Astrocyte of the spinal cord (primary cell): ENCODE measurements at regions not wholly inside any gene's neighbourhood (a gene's known extent, or its start where the extent isn't known, plus 50 kb on each side); places are given as distances from the start of the nearest gene placed in this dataset.

ENCODE experiments used
- DNase-seq: peaks from one replicate; pipeline ENCODE4 v3.0.0; 2011; ENCODE audit warnings: low read depth, low spot score
- H3K4me3 ChIP-seq: 2 replicates; pipeline ENCODE4 v1.5.1; 2011; ENCODE audit warnings: low read depth, mild to moderate bottlenecking, low read length, moderate library complexity
- in situ Hi-C: cut with HindIII; loops from 2 replicates; pipeline ENCODE4 v1.10.0; 2017; ENCODE audit warnings: low sequenced_read_pairs
- TF ChIP-seq, protein P1 (sequence below): IDR thresholded peaks from 2 replicates; pipeline ENCODE4 v1.5.1; 2012; ENCODE audit warnings: low read depth, mild to moderate bottlenecking, low read length, inconsistent platforms

DNA sequence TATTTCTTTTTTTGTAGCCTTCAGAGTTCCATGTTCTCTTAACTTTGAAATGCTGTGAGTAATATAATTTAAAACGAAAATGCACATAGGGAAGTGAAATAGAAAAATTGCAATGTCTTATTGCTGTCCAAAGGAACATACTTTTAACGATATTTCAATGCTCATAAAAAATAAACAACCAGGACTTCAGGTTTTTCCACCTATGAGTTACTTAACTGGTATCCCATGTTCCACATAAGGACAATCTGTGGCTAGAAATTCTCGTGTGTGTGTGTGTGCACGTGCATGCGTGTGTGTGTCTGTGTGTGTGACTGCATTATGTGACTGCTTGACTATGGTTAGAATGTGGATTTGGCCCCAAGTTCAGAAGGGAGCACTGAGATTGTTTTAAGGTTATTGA lies 200.8 kb upstream of the ADGRL4 start:
- H3K4me3 ChIP-seq, result no peak overlapping the region
- in situ Hi-C loops, result no loop called here
- TF ChIP-seq, protein P1, sequence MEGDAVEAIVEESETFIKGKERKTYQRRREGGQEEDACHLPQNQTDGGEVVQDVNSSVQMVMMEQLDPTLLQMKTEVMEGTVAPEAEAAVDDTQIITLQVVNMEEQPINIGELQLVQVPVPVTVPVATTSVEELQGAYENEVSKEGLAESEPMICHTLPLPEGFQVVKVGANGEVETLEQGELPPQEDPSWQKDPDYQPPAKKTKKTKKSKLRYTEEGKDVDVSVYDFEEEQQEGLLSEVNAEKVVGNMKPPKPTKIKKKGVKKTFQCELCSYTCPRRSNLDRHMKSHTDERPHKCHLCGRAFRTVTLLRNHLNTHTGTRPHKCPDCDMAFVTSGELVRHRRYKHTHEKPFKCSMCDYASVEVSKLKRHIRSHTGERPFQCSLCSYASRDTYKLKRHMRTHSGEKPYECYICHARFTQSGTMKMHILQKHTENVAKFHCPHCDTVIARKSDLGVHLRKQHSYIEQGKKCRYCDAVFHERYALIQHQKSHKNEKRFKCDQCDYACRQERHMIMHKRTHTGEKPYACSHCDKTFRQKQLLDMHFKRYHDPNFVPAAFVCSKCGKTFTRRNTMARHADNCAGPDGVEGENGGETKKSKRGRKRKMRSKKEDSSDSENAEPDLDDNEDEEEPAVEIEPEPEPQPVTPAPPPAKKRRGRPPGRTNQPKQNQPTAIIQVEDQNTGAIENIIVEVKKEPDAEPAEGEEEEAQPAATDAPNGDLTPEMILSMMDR, result no peak
- DNase-seq, result no peak

DNA sequence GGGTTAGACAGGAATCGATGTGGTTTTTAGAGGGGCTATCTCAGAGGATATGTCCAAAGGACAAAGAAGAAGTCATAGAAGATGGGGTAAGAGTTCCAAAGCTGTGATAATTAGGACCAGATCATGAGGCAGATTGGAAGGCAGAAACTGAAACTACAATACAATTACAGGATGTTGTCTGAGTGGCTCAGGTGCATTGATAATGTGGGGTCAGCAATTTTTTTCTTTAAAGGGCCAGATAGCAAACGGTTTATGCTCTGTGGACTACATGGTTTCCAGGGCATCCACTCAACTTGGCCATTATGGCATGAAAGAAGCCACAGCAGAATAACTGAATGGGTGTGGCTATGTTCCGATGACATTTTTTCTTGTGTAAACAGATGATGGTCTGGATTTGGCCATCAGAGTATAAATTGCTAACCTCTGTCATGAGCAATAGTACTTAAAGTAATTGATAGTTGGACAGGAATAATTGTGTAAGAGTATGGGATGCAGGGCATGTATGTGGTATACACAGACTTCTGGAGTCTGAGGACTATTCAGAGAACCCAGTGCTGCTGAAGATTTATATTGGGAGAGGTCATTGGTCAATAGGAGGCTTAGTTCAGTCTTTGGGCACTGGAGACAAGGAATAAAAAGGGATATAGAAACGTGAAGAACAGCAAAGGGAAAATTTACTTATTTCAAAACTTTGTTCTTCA lies 198.4 kb upstream of the ADGRL4 start:
- DNase-seq, result no peak
- in situ Hi-C loops, result no loop called here
- H3K4me3 ChIP-seq, result no peak overlapping the region
- TF ChIP-seq, protein P1, result no peak

DNA sequence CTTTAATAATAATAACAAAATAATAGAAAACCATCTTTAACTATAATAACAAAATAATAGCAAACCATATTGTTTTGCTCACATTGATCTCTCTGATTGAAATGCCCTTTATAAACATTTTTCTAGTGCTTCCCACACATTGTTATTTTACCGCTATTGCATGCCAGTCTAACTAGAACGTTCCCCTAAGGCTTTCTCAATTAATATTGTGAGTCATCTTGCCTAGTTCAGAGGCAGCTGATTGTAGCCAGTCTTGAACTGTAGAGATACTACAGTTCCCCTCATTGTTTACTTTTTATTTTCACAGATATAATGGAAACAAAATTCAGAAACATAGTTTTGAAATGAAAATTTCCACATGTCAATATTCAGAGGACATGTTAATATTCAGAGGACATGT lies 192.3 kb upstream of the ADGRL4 start:
- in situ Hi-C loops, result no loop called here

DNA sequence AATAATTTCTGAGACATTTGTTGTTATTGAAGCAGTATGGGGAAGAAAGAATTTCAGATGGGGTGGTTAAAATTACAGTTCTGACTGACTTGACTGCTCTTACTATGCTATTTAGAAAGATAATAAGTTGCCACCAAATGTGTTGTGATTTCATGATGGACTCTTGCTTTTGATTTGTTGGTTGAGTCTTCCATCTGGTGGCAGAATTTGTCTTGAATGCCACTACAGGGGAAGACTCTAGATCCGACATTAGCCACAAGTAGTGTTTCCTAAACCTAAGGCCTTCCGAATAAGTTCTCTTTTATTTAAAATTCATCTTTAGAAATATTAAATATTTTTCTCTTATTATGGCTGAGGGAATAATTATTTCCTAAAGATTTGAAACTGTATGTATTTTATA lies 190.9 kb upstream of the ADGRL4 start:
- TF ChIP-seq, protein P1, result peak; percentile 25
- DNase-seq, result peak; percentile 25
- in situ Hi-C loops, result no loop called here
- no peak overlapping the region for H3K4me3 ChIP-seq

More for the DNA sequence above, 192.3 kb upstream of the ADGRL4 start:
- H3K4me3 ChIP-seq, result no peak overlapping the region
- peak; percentile 62 for DNase-seq
- TF ChIP-seq, protein P1, result no peak

DNA sequence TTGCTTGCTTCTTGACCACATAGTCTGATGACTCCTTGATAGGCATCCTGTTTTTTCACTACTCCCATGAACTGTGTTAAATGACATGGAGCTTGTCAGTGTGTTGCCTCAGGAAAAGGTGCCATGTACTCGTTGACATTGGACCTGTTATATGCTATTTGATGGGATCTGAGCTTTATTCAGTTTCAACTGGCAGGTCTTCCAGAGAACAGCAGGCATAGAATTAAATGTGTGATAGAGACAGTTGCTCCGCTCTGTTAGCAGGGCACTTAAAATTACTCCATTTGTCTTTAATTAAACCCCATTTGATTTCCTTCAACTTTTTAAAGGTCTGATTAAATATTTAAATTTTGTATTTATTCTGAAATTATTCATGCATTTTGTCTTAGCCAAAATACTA lies 189.7 kb upstream of the ADGRL4 start:
- DNase-seq, result no peak
- TF ChIP-seq, protein P1, result no peak
- H3K4me3 ChIP-seq, result no peak overlapping the region
- in situ Hi-C loops, result no loop called here

DNA sequence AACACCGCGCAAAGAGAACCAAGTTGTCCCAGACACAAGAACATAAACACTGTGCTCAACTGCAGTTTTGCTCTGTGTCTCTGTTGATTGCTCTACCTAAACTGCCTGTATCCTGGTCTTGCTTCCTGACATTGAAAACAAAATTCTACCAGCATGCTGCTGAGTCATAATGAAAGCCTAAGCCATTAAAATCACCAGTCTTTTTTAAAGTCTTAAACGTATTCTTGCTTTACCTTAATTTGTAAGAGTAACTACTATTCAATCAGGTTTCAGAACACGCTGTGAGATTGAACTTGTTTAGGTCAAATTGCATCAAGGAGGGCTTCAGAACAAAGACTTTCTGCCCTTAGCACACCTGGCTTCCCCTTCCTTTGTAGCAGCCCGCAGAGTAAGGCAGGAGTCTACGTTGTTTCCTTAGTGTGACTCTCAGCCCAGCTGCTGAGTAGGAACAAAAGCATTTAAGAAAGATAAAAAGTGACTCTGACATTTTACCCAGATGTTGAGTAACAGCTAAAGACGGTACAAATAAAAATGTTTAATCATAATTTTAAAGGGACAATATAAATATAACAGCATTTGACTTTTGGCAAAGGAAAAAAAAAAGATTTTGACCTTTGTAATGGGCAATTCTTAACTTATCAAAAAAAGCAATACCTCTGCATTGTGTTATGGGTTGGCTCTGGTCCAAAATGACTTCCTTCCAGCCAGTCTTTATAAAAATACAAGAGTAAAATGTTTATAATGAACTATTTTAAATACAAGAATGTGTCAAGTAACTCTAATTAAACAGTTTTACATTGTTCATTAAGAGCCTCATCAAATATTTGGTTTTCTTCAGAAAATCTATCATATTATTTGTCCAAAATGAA lies 186.9 kb upstream of the ADGRL4 start:
- TF ChIP-seq, protein P1, result no peak
- in situ Hi-C loops, result no loop called here
- peak; percentile 75 for DNase-seq
- H3K4me3 ChIP-seq, result no peak overlapping the region
